Activated CD4-positive, CD25-positive, alpha-beta regulatory T cell treated with anti-CD3 and anti-CD28 coated beads, Interleukin-2, amount 50 U/mL, for 72 hours (primary cell): ENCODE measurements at regions not wholly inside any gene's neighbourhood (a gene's known extent, or its start where the extent isn't known, plus 50 kb on each side); places are given as distances from the start of the nearest gene placed in this dataset.

Source experiments
- DNase-seq: peaks from one replicate; pipeline ENCODE4 v3.0.0; 2021

DNA sequence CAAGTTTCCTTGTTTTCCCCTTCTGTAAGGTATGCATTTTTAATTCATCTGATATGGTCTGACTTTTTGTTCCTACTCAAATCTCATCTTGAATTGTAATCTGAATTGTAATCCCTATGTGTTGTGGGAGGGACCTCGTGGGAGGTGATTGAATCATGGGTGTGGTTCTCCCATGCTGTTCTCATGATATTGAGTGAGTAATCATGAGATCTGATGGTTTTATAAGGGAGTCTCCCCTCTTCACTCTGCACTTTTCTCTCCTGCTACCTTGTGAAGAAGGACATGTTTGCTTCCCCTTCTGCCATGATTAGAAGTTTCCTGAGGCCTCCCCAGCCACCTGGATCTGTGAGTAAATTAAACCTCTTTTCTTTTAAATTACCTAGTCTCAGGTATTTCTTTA, 476.1 kb downstream of the LPIN1 start:
- no peak for DNase-seq

- no peak for DNase-seq
Observed at GRCh38 chr2:12223732-12224131, 477.3 kb downstream of the LPIN1 start.

GRCh38 chr2:12226653-12227052, 480.2 kb downstream of the LPIN1 start:
- no peak for DNase-seq

GRCh38 chr2:12227941-12228608, 481.6 kb downstream of the LPIN1 start:
- no peak for DNase-seq

- DNase-seq: no peak
Observed at GRCh38 chr2:12231288-12231687, 484.9 kb downstream of the LPIN1 start.

DNA sequence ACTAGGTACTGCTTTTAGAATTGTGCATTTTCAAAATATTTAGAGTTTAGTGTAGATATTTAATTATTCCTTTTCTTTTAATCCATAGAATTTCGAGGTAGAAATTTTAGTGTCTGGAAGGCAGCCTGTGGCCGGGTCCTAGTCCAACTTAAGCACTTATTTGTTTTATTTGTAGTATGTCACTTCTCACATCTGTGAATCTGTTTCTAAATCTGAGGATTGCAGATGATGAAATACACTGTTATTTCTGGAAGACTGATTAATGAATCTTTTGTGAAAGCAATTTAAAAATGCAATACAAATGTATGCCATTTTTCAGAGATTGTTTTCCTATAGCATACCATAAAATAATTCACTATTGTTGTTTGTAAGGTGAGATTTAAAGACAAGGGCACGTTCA, 483.9 kb upstream of the TRIB2 start:
- DNase-seq: no peak

DNA sequence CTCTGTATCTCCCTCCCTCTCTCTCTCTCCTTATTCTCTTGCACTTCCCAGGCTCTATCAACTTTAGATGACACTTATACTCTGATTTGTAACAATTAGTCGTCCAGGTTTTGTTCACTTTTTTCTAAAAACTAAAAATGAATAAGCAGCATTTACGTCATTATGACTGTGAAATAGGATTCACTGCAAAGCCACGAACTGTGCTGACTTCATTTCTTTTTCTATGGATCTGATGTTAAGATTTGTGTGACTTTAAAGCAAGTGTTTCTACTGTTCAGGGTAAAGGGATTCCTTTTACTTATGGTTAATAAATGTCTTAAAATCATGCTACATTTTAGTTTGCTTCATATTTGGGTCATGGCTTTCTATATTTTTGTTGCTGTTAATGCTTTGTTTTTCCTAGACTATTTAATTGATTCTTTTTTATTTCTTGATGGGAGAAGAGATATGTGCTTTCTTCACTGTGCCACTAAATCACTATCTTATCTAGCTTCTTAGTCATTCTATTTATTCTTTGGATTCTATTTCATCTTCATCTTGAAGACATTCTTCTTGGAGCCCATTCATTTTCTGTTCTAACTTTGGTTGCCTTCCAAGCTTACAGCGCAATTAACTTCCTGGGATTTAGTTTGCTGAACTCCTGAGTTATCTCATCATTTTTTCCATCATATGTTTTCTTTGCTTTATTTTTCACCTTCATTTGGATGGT, 480.4 kb upstream of the TRIB2 start:
- no peak for DNase-seq

GRCh38 chr2:12240206-12240605, 476.5 kb upstream of the TRIB2 start:
- DNase-seq: no peak

DNA sequence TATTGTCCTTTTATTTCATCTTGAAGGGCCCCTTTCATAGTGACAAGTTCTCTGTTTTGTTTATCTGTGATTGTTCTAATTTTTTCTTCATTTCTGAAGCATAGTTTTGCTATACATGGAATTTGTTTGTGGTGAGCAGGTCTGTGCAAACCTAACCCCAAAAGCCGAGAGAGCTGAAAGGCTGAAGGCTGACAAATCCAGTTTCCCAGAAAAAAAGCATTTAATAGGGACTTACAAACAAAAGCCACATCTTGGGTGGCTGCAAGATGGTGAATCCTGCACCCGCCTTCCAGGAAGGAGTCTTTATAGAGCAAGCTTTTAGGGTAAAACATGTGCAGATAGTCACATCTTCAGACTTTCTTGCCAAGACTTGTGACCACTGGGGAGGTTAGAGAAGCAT, 473.4 kb upstream of the TRIB2 start:
- no peak for DNase-seq

DNA sequence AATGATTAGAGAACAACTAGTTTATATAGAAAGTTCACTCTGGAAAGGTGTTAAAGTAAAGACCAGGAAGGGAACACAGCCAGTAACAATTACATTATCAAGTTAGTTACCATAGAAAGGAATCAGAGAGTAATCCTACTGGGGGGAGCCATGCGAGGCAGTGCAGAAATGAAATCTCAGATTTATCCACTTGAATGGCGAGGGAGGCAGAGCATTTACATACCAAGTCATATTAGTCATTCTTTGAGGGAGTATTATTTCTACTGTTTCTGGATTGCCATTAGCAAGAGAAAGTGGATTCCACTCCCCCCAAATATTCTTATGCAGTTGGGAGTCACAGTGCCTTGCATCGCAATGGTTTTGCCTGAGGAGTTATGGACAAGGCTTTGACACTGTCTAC, 472.7 kb upstream of the TRIB2 start:
- no peak for DNase-seq

- DNase-seq: no peak
Observed at GRCh38 chr2:12251121-12251520, 465.6 kb upstream of the TRIB2 start.

DNA sequence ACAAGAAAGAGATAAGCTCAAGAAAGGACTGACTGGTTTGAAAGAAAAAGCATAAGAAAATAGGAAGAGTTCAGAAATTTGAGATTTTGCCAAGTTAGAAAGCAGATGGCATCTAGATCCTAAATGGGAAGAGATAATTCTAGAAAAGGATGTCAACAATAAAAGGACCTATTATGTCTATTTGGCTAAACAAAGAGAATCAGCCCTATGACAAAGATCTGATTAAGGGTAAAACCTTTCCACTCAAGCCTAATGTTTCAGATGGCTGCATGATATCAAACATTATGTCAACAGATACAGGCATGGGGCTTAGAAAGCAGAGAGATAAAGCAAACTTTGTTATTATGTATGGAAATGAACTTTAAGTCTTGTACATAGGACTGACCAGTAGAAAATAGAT, 465.0 kb upstream of the TRIB2 start:
- no peak for DNase-seq

GRCh38 chr2:12253167-12253778, 463.5 kb upstream of the TRIB2 start:
- DNase-seq: no peak

- no peak for DNase-seq
Observed at GRCh38 chr2:12254280-12254860, 462.4 kb upstream of the TRIB2 start.

DNA sequence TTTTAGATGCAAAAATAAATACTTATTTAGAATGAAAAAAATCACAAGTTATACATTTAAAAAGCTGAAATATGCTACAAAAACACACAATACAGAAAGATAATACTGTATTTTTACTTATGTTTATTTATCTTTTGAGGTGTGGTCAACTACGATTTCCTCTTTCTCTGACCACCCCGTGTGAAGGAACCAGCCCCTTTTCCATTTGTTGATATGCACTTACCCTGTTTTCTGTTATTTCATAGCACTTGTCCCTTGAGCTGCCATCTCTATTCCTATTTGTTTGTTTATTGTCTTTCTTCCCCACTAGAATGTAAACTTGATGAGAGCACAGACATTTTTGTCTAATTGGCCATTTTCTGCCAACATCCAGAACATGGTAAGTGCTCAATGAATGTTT, 460.5 kb upstream of the TRIB2 start:
- DNase-seq: no peak

DNA sequence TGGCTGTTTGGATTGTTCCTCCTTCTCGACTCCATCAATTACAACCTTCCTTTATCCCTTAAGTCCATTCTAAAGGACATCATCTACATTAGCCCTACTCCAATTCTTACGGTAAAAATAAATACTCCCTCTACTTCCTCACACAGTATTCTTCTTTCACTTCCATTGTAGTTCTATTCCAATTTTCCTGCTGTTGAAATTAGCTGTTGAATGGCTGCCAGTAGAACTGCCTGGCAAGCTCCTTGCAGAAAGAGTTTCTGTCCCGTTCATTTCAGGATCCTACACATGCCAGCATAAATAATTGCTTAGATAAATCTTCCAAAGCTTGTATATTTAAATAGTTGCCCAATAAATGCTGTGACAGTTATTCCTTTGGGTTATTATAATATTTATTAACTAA, 459.3 kb upstream of the TRIB2 start:
- no peak for DNase-seq

GRCh38 chr2:12259493-12259892, 457.2 kb upstream of the TRIB2 start:
- DNase-seq: no peak

DNA sequence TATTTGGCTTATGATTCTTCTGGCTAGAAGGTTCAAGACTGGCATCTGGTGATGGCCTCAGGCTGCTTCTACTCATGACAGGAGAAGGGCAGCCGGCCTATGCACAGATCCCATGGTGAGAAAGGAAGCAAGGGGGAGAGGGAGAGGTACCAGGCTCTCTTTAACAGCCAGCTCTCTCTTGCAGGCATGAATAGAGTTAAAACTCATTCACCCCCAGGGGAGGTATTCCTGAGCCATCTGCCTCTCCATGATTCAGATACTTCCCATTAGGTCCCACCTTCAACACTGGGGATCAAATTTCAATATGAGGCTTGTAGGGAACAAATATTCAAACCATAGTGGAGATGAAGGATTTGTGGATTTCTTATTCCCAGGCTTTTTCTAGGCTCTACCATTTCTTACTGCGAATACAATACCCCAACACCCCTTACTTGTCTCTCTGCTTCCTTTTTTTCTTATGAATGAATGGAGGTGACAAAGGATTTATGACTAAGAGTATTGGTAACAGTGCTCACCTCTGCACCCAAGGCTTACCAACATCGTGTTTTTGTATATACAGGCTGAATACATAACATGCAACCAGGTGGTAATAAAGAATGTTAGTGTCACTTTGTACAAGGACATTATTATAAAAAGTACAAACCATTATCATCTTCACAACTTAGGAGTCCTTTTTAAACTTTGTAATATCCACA, 454.6 kb upstream of the TRIB2 start:
- DNase-seq: no peak

DNA sequence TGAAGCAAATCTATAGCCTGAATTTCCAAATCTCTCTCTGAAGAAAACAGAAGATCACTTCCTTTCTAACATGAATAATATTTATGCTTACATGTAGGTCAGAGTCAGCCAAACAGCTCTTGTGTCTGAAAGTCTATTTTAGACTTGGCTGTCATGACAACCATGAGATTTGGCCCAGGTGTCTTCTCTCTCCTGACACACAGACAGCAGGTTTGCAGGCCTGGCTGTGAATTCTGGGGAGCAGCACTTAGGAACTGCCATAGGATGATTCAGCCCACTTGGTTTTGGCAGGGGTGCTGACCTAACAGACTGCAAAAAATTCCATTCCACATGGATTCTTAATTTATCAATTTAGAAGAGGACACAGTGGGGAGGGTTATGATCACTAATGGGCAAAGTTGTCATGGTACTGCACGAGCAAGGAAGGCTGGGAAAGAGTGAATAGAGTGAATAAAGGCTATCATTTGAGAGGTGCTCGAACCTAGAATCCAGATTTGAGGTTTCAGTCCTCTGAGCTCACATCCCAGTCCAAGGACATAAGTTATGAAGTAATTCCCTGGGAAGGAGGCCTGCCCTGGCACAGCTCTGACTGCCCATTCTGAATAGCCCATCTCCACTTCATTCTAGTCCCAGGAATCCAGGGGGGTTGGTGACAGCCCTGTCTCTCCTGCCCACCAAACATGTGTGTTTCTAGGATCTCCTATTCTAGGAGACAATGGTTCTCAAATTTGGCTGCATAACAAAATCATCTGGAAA, 453.9 kb upstream of the TRIB2 start:
- no peak for DNase-seq

DNA sequence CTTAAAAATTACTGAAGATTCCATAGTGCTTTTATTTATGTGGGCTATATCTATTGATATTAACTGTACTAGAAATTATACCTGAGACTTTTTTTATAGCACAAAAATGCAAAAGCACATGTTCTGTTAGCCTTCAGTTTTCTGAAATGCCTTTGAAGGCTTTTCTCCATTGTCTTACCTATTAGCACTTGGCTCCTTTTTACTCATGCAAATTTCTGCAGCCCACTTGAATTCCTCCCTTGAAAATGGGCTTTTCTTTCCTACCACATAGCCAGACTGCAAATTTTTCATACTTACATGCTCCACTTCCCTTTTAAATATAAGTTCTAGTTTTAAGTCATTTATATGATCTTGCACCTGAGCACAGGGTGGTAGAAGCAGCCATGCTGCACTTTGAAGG, 453.0 kb upstream of the TRIB2 start:
- DNase-seq: no peak

GRCh38 chr2:12264146-12264545, 452.6 kb upstream of the TRIB2 start:
- no peak for DNase-seq

DNA sequence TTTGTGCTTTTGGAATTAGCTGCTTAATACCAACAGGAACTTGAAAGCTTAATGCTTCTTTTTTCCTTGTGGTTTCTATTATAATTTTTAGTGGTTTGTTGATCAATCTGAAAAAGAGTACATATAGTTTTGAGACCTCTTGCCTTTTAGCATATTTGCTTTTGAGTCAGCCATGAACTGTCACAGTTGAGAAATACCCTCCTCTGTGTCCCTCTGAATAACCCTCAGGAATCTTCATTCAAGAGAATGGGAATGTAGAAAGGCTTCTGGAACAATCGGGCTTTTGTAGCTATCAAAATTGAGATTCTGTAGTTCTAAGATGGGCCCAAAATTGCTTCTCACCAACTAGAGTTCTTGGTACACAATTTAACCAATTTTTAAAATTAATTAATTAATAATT, 451.1 kb upstream of the TRIB2 start:
- no peak for DNase-seq

DNA sequence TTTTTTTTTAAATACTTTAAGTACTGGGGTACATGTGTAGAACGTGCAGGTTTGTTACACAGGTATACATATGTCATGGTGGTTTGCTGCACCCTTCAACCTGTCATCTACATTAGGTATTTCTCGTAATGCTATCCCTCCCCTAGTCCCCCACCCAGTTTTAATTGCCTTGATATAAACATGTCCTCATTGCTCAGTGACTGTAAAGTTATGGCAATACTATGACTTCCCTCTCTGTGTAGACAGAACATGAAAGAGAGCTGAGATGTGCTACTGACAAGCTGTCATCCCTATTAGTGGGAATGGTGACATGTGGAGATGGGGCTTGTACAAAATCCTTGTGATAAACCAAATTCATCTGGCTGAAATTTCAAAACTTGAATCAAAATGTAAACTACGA, 449.7 kb upstream of the TRIB2 start:
- no peak for DNase-seq
